Activated CD4-positive, alpha-beta memory T cell treated with anti-CD3 and anti-CD28 coated beads for 36 hours (primary cell): ENCODE measurements at regions not wholly inside any gene's neighbourhood (a gene's known extent, or its start where the extent isn't known, plus 50 kb on each side); places are given as distances from the start of the nearest gene placed in this dataset.
A peak's percentile ranks its signal among the peaks of the same experiment; 100 is the strongest.

Source experiments
- CTCF ChIA-PET: fragments of 350-600 bp; sonication (Branson Sonifier 250); formaldehyde crosslinking; loops from one replicate; lab custom pipeline; 2021; ENCODE audit warnings: antibody characterized with exemption, inconsistent platforms; lab: Charles Lee
- POLR2A ChIA-PET: fragments of 350-600 bp; sonication (Branson Sonifier 250); formaldehyde crosslinking; loops from one replicate; lab custom pipeline; 2021; ENCODE audit warnings: antibody characterized with exemption; lab: Charles Lee
- DNase-seq: peaks from one replicate; pipeline ENCODE4 v3.0.0-alpha.2; 2020
- H3K27ac Mint-ChIP-seq: one replicate; pipeline ENCODE4 v1.8.0; 2021; ENCODE audit warnings: mixed read lengths
- H3K27me3 Mint-ChIP-seq: one replicate; pipeline ENCODE4 v1.8.0; 2021; ENCODE audit warnings: mixed read lengths
- H3K36me3 Mint-ChIP-seq: one replicate; pipeline ENCODE4 v1.8.0; 2021; ENCODE audit warnings: mixed read lengths
- H3K4me1 Mint-ChIP-seq: one replicate; pipeline ENCODE4 v1.8.0; 2021; ENCODE audit warnings: low read depth, mixed read lengths
- H3K4me3 Mint-ChIP-seq: one replicate; pipeline ENCODE4 v1.8.0; 2021; ENCODE audit warnings: mild to moderate bottlenecking, mixed read lengths
- H3K9me3 Mint-ChIP-seq: one replicate; pipeline ENCODE4 v1.8.0; 2021; ENCODE audit warnings: mixed read lengths
- intact Hi-C: fragments of 100-400 bp; cut with micrococcal nuclease; formaldehyde crosslinking; loops from one replicate; pipeline ENCODE4 v1.15.1; 2023

- Mint-ChIP-seq H3K4me3 (no peak overlapping the region), H3K36me3 (no peaks in the 10 kb centered on the region), H3K4me1 (no peaks in the 10 kb centered on the region), H3K27ac (no peak overlapping the region), H3K27me3 (peaks cover 17% of the 10 kb centered on the region), H3K9me3 (no peaks in the 10 kb centered on the region)
- ChIA-PET CTCF (interaction anchor here (0.7 to 1.1 kb wide), 2 partner anchors 15 to 52 kb away, joined by 3 to 4 read pairs; no protein-coding TSS in a partner anchor), POLR2A (no interaction called here)
- DNase-seq = peak; percentile 32
- intact Hi-C loops = no loop called here
Measured at GRCh38 chr6:10465629-10466499, 51.0 kb upstream of the TFAP2A start.
